Cardiac muscle cell (in vitro differentiated cells and primary cell): ENCODE measurements at regions not wholly inside any gene's neighbourhood (a gene's known extent, or its start where the extent isn't known, plus 50 kb on each side); places are given as distances from the start of the nearest gene placed in this dataset.

Experiments used
- DNase-seq, 2 donors: peaks; one replicate each; pipeline versions ENCODE4 v3.0.0 to v3.0.0-alpha.2; 2010 to 2017; ENCODE audit warnings: low read depth in 1 of 2, low spot score in 1 of 2
- H3K27ac ChIP-seq: fragments of 200-600 bp; sonication (generic); 2 replicates; pipeline ENCODE4 v1.5.1; 2016
- H3K27me3 ChIP-seq: fragments of 200-600 bp; sonication (generic); 2 replicates; pipeline ENCODE4 v1.6.0; 2016; ENCODE audit warnings: control low read depth
- H3K36me3 ChIP-seq: fragments of 200-600 bp; sonication (generic); 2 replicates; pipeline ENCODE4 v1.5.1; 2016; ENCODE audit warnings: control low read depth
- H3K4me1 ChIP-seq: fragments of 200-600 bp; sonication (generic); 2 replicates; pipeline ENCODE4 v1.8.1; 2017; ENCODE audit warnings: low read depth, mild to moderate bottlenecking, mixed run types
- H3K4me3 ChIP-seq: fragments of 200-600 bp; sonication (generic); 2 replicates; pipeline ENCODE4 v1.5.1; 2016; ENCODE audit warnings: mild to moderate bottlenecking
- H3K9me3 ChIP-seq: fragments of 200-600 bp; sonication (generic); 2 replicates; pipeline ENCODE4 v1.5.1; 2017; ENCODE audit warnings: low read depth, mild to moderate bottlenecking, control low read depth
- CTCF ChIP-seq: IDR thresholded peaks from 2 replicates; pipeline ENCODE4 v1.5.1; 2012; ENCODE audit warnings: low read depth, mild to moderate bottlenecking, low read length

GRCh38 chr2:167732326-167732725, 515.1 kb downstream of the STK39 start:
- H3K27ac ChIP-seq = no peak overlapping the region
- H3K36me3 ChIP-seq = no peaks in the 10 kb centered on the region
- H3K9me3 ChIP-seq = no peaks in the 10 kb centered on the region

GRCh38 chr2:167729911-167730310, 517.5 kb downstream of the STK39 start:
- peaks cover 8% of the 10 kb centered on the region for H3K4me1 ChIP-seq
- H3K9me3 ChIP-seq = no peaks in the 10 kb centered on the region
- no peak overlapping the region for H3K27ac ChIP-seq
- TF ChIP-seq CTCF = no peak
- no peak for DNase-seq
- H3K27me3 ChIP-seq = no peaks in the 10 kb centered on the region
- H3K36me3 ChIP-seq = no peaks in the 10 kb centered on the region
- H3K4me3 ChIP-seq = no peak overlapping the region

More at GRCh38 chr2:167732326-167732725, 515.1 kb downstream of the STK39 start:
- DNase-seq = no peak
- TF ChIP-seq CTCF = no peak
- H3K4me3 ChIP-seq = no peak overlapping the region
- H3K4me1 ChIP-seq = peaks cover 8% of the 10 kb centered on the region
- no peaks in the 10 kb centered on the region for H3K27me3 ChIP-seq

- no peak overlapping the region for H3K4me3 ChIP-seq
- H3K4me1 ChIP-seq = peaks cover 8% of the 10 kb centered on the region
- TF ChIP-seq CTCF = no peak
- DNase-seq = no peak
- no peaks in the 10 kb centered on the region for H3K9me3 ChIP-seq
- no peak overlapping the region for H3K27ac ChIP-seq
- no peaks in the 10 kb centered on the region for H3K27me3 ChIP-seq
- no peaks in the 10 kb centered on the region for H3K36me3 ChIP-seq
These were observed 520.6 kb downstream of the STK39 start for GRCh38 chr2:167726788-167727187.

- no peaks in the 10 kb centered on the region for H3K9me3 ChIP-seq
- H3K27me3 ChIP-seq = no peaks in the 10 kb centered on the region
- no peak for TF ChIP-seq CTCF
- no peak overlapping the region for H3K27ac ChIP-seq
- H3K4me1 ChIP-seq = no peaks in the 10 kb centered on the region
- H3K36me3 ChIP-seq = peaks cover 2% of the 10 kb centered on the region
- no peak overlapping the region for H3K4me3 ChIP-seq
- DNase-seq = no peak
These were observed 525.8 kb downstream of the STK39 start for GRCh38 chr2:167721593-167721992.

GRCh38 chr2:167719410-167719809, 528.0 kb downstream of the STK39 start:
- no peak for TF ChIP-seq CTCF
- H3K4me3 ChIP-seq = no peak overlapping the region
- no peak overlapping the region for H3K27ac ChIP-seq
- H3K9me3 ChIP-seq = no peaks in the 10 kb centered on the region
- DNase-seq = no peak
- H3K36me3 ChIP-seq = peaks cover 2% of the 10 kb centered on the region
- H3K27me3 ChIP-seq = no peaks in the 10 kb centered on the region
- no peaks in the 10 kb centered on the region for H3K4me1 ChIP-seq

- Histone ChIP-seq H3K27ac (no peak overlapping the region), H3K4me1 (no peaks in the 10 kb centered on the region), H3K27me3 (no peaks in the 10 kb centered on the region), H3K36me3 (peaks cover 2% of the 10 kb centered on the region), H3K4me3 (no peak overlapping the region), H3K9me3 (no peaks in the 10 kb centered on the region)
- no peak for TF ChIP-seq CTCF
- DNase-seq = no peak
These were observed 528.8 kb downstream of the STK39 start for GRCh38 chr2:167718560-167718959.
